MM.1S (cell line): ENCODE measurements at regions not wholly inside any gene's neighbourhood (a gene's known extent, or its start where the extent isn't known, plus 50 kb on each side); places are given as distances from the start of the nearest gene placed in this dataset.

Source experiments
- DNase-seq: peaks from one replicate; pipeline ENCODE4 v3.0.0-alpha.2; 2015
- H2AFZ ChIP-seq: fragments of 300-600 bp; sonication (generic); 2 replicates; pipeline ENCODE4 v1.6.0; 2016; ENCODE audit warnings: antibody characterized with exemption, low read length
- H3F3A ChIP-seq: fragments of 300-600 bp; sonication (generic); 2 replicates; pipeline ENCODE4 v1.6.1; 2016; ENCODE audit warnings: mild to moderate bottlenecking, antibody characterized with exemption, low read length, moderate library complexity, mixed read lengths; ENCODE audit not compliant: insufficient read depth
- H3K27ac ChIP-seq: fragments of 300-600 bp; sonication (generic); 2 replicates; pipeline ENCODE4 v1.5.1; 2016; ENCODE audit warnings: mild to moderate bottlenecking, low read length
- H3K27me3 ChIP-seq: fragments of 300-600 bp; sonication (generic); replicated peaks from 2 replicates; pipeline ENCODE4 v1.6.0; 2016; ENCODE audit warnings: low read length; ENCODE audit not compliant: insufficient read depth
- H3K36me3 ChIP-seq: fragments of 300-600 bp; sonication (generic); replicated peaks from 2 replicates; pipeline ENCODE4 v1.6.1; 2016; ENCODE audit warnings: mild to moderate bottlenecking, low read length, mixed read lengths; ENCODE audit not compliant: insufficient read depth
- H3K4me1 ChIP-seq: fragments of 300-600 bp; sonication (generic); 2 replicates; pipeline ENCODE4 v1.6.1; 2016; ENCODE audit warnings: low read length, mixed read lengths
- H3K4me2 ChIP-seq: fragments of 300-600 bp; sonication (generic); 2 replicates; pipeline ENCODE4 v1.6.0; 2016; ENCODE audit warnings: low read depth, low read length
- H3K4me3 ChIP-seq: fragments of 300-600 bp; sonication (generic); 2 replicates; pipeline ENCODE4 v1.5.1; 2016; ENCODE audit warnings: low read length, mixed read lengths
- H3K79me2 ChIP-seq: fragments of 300-600 bp; sonication (generic); 2 replicates; pipeline ENCODE4 v1.6.1; 2016; ENCODE audit warnings: mixed run types, low read length, mixed read lengths
- H3K9ac ChIP-seq: fragments of 300-600 bp; sonication (generic); 2 replicates; pipeline ENCODE4 v1.6.1; 2016; ENCODE audit warnings: low read length, mixed read lengths
- H3K9me2 ChIP-seq: fragments of 300-600 bp; sonication (generic); replicated peaks from 2 replicates; pipeline ENCODE4 v1.6.1; 2016; ENCODE audit warnings: mild to moderate bottlenecking, low read length, mixed read lengths; ENCODE audit not compliant: insufficient read depth
- H3K9me3 ChIP-seq: fragments of 300-600 bp; sonication (generic); replicated peaks from 2 replicates; pipeline ENCODE4 v1.6.1; 2016; ENCODE audit warnings: mild to moderate bottlenecking, low read length, mixed read lengths; ENCODE audit not compliant: insufficient read depth
- H4K20me1 ChIP-seq: fragments of 300-600 bp; sonication (generic); 2 replicates; pipeline ENCODE4 v1.6.1; 2016; ENCODE audit warnings: mild to moderate bottlenecking, low read length, moderate library complexity, mixed read lengths; ENCODE audit not compliant: insufficient read depth
- EZH2 ChIP-seq: fragments of 300-600 bp; sonication (generic); optimal IDR thresholded peaks from 2 replicates; pipeline ENCODE3; 2017; ENCODE audit warnings: low read depth, mild to moderate bottlenecking, antibody characterized with exemption, low read length, mixed read lengths
- EZH2phosphoT487 ChIP-seq: fragments of 300-600 bp; sonication (generic); IDR thresholded peaks from 2 replicates; pipeline ENCODE4 v1.6.1; 2018; ENCODE audit warnings: antibody characterized with exemption, low read length
- TF ChIP-seq, protein P1 (sequence below): fragments of 300-600 bp; sonication (generic); IDR thresholded peaks from 2 replicates; pipeline ENCODE4 v1.5.1; 2016; ENCODE audit warnings: antibody characterized with exemption, low read length, mixed read lengths

DNA sequence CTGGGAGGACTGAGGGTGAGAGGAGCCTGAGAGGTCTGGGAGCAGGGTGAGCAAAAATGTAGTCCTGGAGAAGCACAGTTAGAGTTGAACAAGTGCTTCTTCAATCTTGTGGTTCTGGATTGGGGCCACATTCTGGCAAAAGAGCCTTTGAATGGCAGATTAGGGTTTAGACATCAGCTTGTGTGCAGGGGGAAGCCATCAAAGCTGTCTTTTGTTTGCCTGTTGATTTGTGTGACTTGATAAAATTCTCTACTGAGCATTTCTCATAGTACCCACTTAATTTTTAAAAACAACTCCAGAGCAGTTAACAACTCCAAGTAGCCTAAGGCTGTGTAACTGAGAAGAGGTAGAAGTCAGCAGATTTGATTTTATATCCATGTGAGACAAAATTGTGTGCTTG is 166.2 kb downstream of the FAT3 start:
- Histone ChIP-seq H3K9me2 (no peaks in the 10 kb centered on the region), H3K36me3 (no peaks in the 10 kb centered on the region), H3K27me3 (no peaks in the 10 kb centered on the region), H3K27ac (no peak overlapping the region), H3F3A (no peaks in the 10 kb centered on the region), H3K4me3 (no peak overlapping the region), H2AFZ (no peak overlapping the region), H3K9me3 (no peaks in the 10 kb centered on the region), H4K20me1 (no peaks in the 10 kb centered on the region), H3K9ac (no peak overlapping the region), H3K4me2 (no peak overlapping the region), H3K79me2 (no peaks in the 10 kb centered on the region), H3K4me1 (no peaks in the 10 kb centered on the region)
- no peak for DNase-seq
- TF ChIP-seq, protein P1, sequence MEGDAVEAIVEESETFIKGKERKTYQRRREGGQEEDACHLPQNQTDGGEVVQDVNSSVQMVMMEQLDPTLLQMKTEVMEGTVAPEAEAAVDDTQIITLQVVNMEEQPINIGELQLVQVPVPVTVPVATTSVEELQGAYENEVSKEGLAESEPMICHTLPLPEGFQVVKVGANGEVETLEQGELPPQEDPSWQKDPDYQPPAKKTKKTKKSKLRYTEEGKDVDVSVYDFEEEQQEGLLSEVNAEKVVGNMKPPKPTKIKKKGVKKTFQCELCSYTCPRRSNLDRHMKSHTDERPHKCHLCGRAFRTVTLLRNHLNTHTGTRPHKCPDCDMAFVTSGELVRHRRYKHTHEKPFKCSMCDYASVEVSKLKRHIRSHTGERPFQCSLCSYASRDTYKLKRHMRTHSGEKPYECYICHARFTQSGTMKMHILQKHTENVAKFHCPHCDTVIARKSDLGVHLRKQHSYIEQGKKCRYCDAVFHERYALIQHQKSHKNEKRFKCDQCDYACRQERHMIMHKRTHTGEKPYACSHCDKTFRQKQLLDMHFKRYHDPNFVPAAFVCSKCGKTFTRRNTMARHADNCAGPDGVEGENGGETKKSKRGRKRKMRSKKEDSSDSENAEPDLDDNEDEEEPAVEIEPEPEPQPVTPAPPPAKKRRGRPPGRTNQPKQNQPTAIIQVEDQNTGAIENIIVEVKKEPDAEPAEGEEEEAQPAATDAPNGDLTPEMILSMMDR: no peak
- no peak for TF ChIP-seq EZH2phosphoT487
- no peak for TF ChIP-seq EZH2

DNA sequence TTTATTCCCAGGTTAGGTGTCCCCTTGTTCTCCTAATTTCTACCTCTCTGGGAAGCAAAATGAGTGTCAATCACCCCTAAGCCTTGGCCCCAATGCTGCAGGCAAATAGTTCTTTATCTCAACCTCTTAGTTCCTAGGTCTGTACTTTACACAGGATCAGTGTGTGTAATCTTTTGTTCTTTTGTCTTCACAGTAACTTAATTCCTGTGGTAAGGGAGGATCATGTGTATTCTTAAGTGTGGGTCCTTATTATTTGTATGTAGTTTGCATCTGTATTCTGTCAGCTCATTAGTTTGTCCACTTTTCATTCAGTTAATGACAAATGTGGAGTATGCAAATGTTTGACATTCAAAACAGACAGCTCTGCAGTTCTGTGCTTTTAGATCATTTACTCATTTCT is 166.7 kb downstream of the FAT3 start:
- DNase-seq: no peak
- Histone ChIP-seq H2AFZ (no peak overlapping the region), H3K27me3 (no peaks in the 10 kb centered on the region), H3K9ac (no peak overlapping the region), H3K4me2 (no peak overlapping the region), H3K9me3 (no peaks in the 10 kb centered on the region), H3K36me3 (no peaks in the 10 kb centered on the region), H3K27ac (no peak overlapping the region), H3F3A (no peaks in the 10 kb centered on the region), H4K20me1 (no peaks in the 10 kb centered on the region), H3K9me2 (no peaks in the 10 kb centered on the region), H3K4me3 (no peak overlapping the region), H3K79me2 (no peaks in the 10 kb centered on the region), H3K4me1 (no peaks in the 10 kb centered on the region)
- TF ChIP-seq, protein P1: no peak
- TF ChIP-seq EZH2phosphoT487 (no peak), EZH2 (no peak)

DNA sequence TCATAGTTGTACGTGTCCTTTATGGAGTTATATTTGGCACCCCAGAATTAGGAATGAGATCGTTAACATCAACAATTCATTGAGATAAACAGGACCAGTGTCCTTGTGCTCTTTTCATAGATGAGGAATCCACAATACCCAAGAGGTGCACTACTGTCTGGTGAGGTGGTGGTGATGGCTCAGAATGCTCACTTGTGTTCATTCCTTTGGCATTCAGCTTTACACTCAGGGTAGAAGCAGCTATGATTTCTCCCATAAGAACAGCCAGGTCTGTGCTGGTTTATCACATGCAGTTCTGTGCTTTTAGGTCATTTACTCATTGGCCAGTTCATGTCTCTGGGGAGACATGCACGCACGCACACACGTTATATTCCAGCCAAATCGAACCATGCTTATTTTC is 167.2 kb downstream of the FAT3 start:
- no peaks in the 10 kb centered on the region for H3K9me3 ChIP-seq
- no peak overlapping the region for H3K4me3 ChIP-seq
- H3K27me3 ChIP-seq: no peaks in the 10 kb centered on the region
- no peaks in the 10 kb centered on the region for H3F3A ChIP-seq
- DNase-seq: no peak
- no peaks in the 10 kb centered on the region for H4K20me1 ChIP-seq
- H2AFZ ChIP-seq: no peak overlapping the region
- no peak overlapping the region for H3K27ac ChIP-seq
- H3K9me2 ChIP-seq: no peaks in the 10 kb centered on the region
- no peaks in the 10 kb centered on the region for H3K4me1 ChIP-seq
- no peak overlapping the region for H3K9ac ChIP-seq
- H3K4me2 ChIP-seq: no peak overlapping the region
- TF ChIP-seq EZH2phosphoT487: no peak
- no peak for TF ChIP-seq EZH2
- TF ChIP-seq, protein P1: no peak
- no peaks in the 10 kb centered on the region for H3K79me2 ChIP-seq
- H3K36me3 ChIP-seq: no peaks in the 10 kb centered on the region
